NOMO-1 (cell line): ENCODE measurements at regions not wholly inside any gene's neighbourhood (a gene's known extent, or its start where the extent isn't known, plus 50 kb on each side); places are given as distances from the start of the nearest gene placed in this dataset.

Source experiments
- DNase-seq, 2 experiments: peaks; one replicate each; lab custom pipeline; 2025; ENCODE audit not compliant: unreplicated experiment in 2 of 2; lab: John Stamatoyannopoulos, UW

- no peak for DNase-seq
These were observed 507.8 kb downstream of the TBC1D4 start for GRCh38 chr13:74973935-74974879.

- DNase-seq: no peak
These were observed 512.5 kb downstream of the TBC1D4 start for GRCh38 chr13:74969419-74969818.

- DNase-seq: no peak
These were observed 515.0 kb downstream of the TBC1D4 start for GRCh38 chr13:74966814-74967424.

- DNase-seq: no peak
These were observed 515.7 kb downstream of the TBC1D4 start for GRCh38 chr13:74966275-74966674.

GRCh38 chr13:74945637-74946036 is 536.3 kb downstream of the TBC1D4 start:
- no peak for DNase-seq

- DNase-seq: no peak
These were observed 550.1 kb downstream of the TBC1D4 start for GRCh38 chr13:74931698-74932433.

GRCh38 chr13:74930402-74931165 is 551.4 kb downstream of the TBC1D4 start:
- DNase-seq: no peak

GRCh38 chr13:74929436-74929835 is 552.5 kb downstream of the TBC1D4 start:
- DNase-seq: no peak

GRCh38 chr13:74927823-74928222 is 554.1 kb downstream of the TBC1D4 start:
- no peak for DNase-seq

- DNase-seq: no peak
These were observed 559.0 kb downstream of the TBC1D4 start for GRCh38 chr13:74922963-74923362.

GRCh38 chr13:74921326-74921725 is 560.6 kb downstream of the TBC1D4 start:
- DNase-seq: no peak

GRCh38 chr13:74920920-74921319 is 561.0 kb downstream of the TBC1D4 start:
- DNase-seq: no peak

GRCh38 chr13:74920361-74920760 is 561.6 kb downstream of the TBC1D4 start:
- DNase-seq: no peak

- DNase-seq: no peak
These were observed 562.1 kb downstream of the TBC1D4 start for GRCh38 chr13:74919914-74920313.

- DNase-seq: no peak
These were observed 569.1 kb downstream of the TBC1D4 start for GRCh38 chr13:74912898-74913297.

- DNase-seq: no peak
These were observed 571.6 kb downstream of the TBC1D4 start for GRCh38 chr13:74910415-74910814.

GRCh38 chr13:74907788-74908187 is 574.2 kb downstream of the TBC1D4 start:
- DNase-seq: no peak

- DNase-seq: no peak
These were observed 577.4 kb downstream of the TBC1D4 start for GRCh38 chr13:74904556-74904955.

- DNase-seq: no peak
These were observed 586.8 kb downstream of the TBC1D4 start for GRCh38 chr13:74895042-74895796.

- no peak for DNase-seq
These were observed 589.9 kb downstream of the TBC1D4 start for GRCh38 chr13:74892096-74892495.
